SK-N-SH (cell line): ENCODE measurements at regions not wholly inside any gene's neighbourhood (a gene's known extent, or its start where the extent isn't known, plus 50 kb on each side); places are given as distances from the start of the nearest gene placed in this dataset.

Source experiments
- CTCF ChIA-PET: fragments of 300-600, 350-600 bp; formaldehyde crosslinking; extraction: SDS; loops from one replicate; lab custom pipeline; 2021; lab: Yijun Ruan, JAX
- POLR2A ChIA-PET: fragments of 350-600 bp; sonication (Branson Sonifier 250); formaldehyde crosslinking; extraction: SDS; loops from one replicate; lab custom pipeline; 2020; ENCODE audit warnings: antibody characterized with exemption, inconsistent platforms; lab: Yijun Ruan, JAX
- DNase-seq: peaks from one replicate; pipeline ENCODE4 v3.0.0; 2012
- H2AFZ ChIP-seq: fragments of 200-600 bp; sonication (generic); 2 replicates; pipeline ENCODE4 v1.8.1; 2016; ENCODE audit warnings: antibody characterized with exemption, mild to moderate bottlenecking, low read depth
- H3F3A ChIP-seq: fragments of 200-600 bp; sonication (generic); replicated peaks from 2 replicates; pipeline ENCODE3; 2016; ENCODE audit warnings: antibody characterized with exemption, mild to moderate bottlenecking; ENCODE audit not compliant: insufficient read depth
- H3K27ac ChIP-seq, 2 experiments: fragments of 200-500 bp in 1 of 2; fragments of 200-600 bp in 1 of 2; sonication (Bioruptor generic) in 1 of 2; sonication (generic), shearing (Covaris generic) in 1 of 2; 2 replicates each; pipeline versions ENCODE4 v1.5.1 to v1.6.1; 2014 to 2016; ENCODE audit warnings: low read depth in 2 of 2, inconsistent platforms in 1 of 2, low read length in 1 of 2, mild to moderate bottlenecking in 1 of 2, mixed read lengths in 1 of 2
- H3K27me3 ChIP-seq: fragments of 200-600 bp; sonication (generic), shearing (Covaris generic); 2 replicates; pipeline ENCODE4 v1.6.1; 2016; ENCODE audit warnings: mixed run types; ENCODE audit not compliant: insufficient read depth
- H3K36me3 ChIP-seq, 2 experiments: fragments of 200-500 bp in 1 of 2; fragments of 200-600 bp in 1 of 2; sonication (Bioruptor generic) in 1 of 2; sonication (generic) in 1 of 2; replicated peaks in 1 of 2; 2 replicates each; pipeline versions ENCODE3 to v1.5.1; 2014 to 2016; ENCODE audit warnings: low read length in 1 of 2, mild to moderate bottlenecking in 1 of 2; ENCODE audit not compliant: insufficient read depth in 2 of 2, control insufficient read depth in 1 of 2
- H3K4me1 ChIP-seq, 2 experiments: fragments of 200-500 bp in 1 of 2; fragments of 200-600 bp in 1 of 2; sonication (Bioruptor generic) in 1 of 2; sonication (generic), shearing (Covaris generic) in 1 of 2; 2 replicates each; pipeline versions ENCODE4 v1.5.1 to v1.6.1; 2014 to 2016; ENCODE audit warnings: low read depth in 1 of 2, low read length in 1 of 2, mixed run types in 1 of 2; ENCODE audit not compliant: insufficient read depth in 2 of 2, control insufficient read depth in 1 of 2
- H3K4me2 ChIP-seq: fragments of 200-600 bp; sonication (generic), shearing (Covaris generic); 2 replicates; pipeline ENCODE4 v1.6.1; 2017; ENCODE audit warnings: mixed run types
- H3K4me3 ChIP-seq, 2 experiments: fragments of 200-500 bp in 1 of 2; fragments of 200-600 bp in 1 of 2; sonication (Bioruptor generic) in 1 of 2; sonication (generic), shearing (Covaris generic) in 1 of 2; 2 replicates each; pipeline versions ENCODE4 v1.5.1 to v1.8.1; 2014 to 2016; ENCODE audit warnings: low read depth in 2 of 2, inconsistent platforms in 1 of 2, low read length in 1 of 2, mild to moderate bottlenecking in 1 of 2, mixed read lengths in 1 of 2, moderate library complexity in 1 of 2
- H3K79me2 ChIP-seq: fragments of 200-600 bp; sonication (generic); 2 replicates; pipeline ENCODE4 v1.8.1; 2017; ENCODE audit warnings: mild to moderate bottlenecking; ENCODE audit not compliant: insufficient read depth
- H3K9ac ChIP-seq: fragments of 200-600 bp; sonication (generic); 2 replicates; pipeline ENCODE4 v1.6.1; 2017; ENCODE audit warnings: mixed run types
- H3K9me2 ChIP-seq: fragments of 200-600 bp; sonication (generic); 2 replicates; pipeline ENCODE4 v1.6.1; 2017; ENCODE audit warnings: mixed run types
- H3K9me3 ChIP-seq: fragments of 200-600 bp; sonication (generic); 2 replicates; pipeline ENCODE4 v1.6.1; 2017; ENCODE audit warnings: mixed run types, mild to moderate bottlenecking, moderate library complexity
- H4K20me1 ChIP-seq: fragments of 200-600 bp; sonication (generic); 2 replicates; pipeline ENCODE4 v1.6.1; 2017; ENCODE audit warnings: mild to moderate bottlenecking, mixed run types; ENCODE audit not compliant: insufficient read depth
- EZH2phosphoT487 ChIP-seq: fragments of 200-600 bp; sonication (generic); IDR thresholded peaks from 2 replicates; pipeline ENCODE4 v1.6.1; 2017; ENCODE audit warnings: low read depth, mixed run types, mild to moderate bottlenecking, antibody characterized with exemption, moderate library complexity, borderline replicate concordance
- FOXJ3 ChIP-seq: sonication (generic); formaldehyde crosslinking; IDR thresholded peaks from 2 replicates; pipeline ENCODE4 v1.5.1; 2020; ENCODE audit warnings: mild to moderate bottlenecking, missing genetic modification reagents
- FOXM1 ChIP-seq: IDR thresholded peaks from 2 replicates; pipeline ENCODE4 v1.4.0; 2012; ENCODE audit warnings: low read depth, mild to moderate bottlenecking
- GATA2 ChIP-seq: sonication (generic); formaldehyde crosslinking; IDR thresholded peaks from 2 replicates; pipeline ENCODE4 v1.5.0; 2020; ENCODE audit warnings: mild to moderate bottlenecking, missing genetic modification reagents
- JUND ChIP-seq: IDR thresholded peaks from 2 replicates; pipeline ENCODE4 v1.4.0; 2012
- MAX ChIP-seq: IDR thresholded peaks from 2 replicates; pipeline ENCODE4 v1.4.0; 2012; ENCODE audit warnings: low read depth
- MEF2A ChIP-seq: IDR thresholded peaks from 2 replicates; pipeline ENCODE4 v1.4.0; 2012; ENCODE audit warnings: low read depth, borderline replicate concordance
- MXI1 ChIP-seq: IDR thresholded peaks from 2 replicates; pipeline ENCODE4 v1.6.1; 2012; ENCODE audit warnings: mild to moderate bottlenecking, low read depth, low read length, improper control_type of control experiment
- NRF1 ChIP-seq: IDR thresholded peaks from 2 replicates; pipeline ENCODE4 v1.6.1; 2012; ENCODE audit warnings: low read depth, mild to moderate bottlenecking, low read length
- RCOR1 ChIP-seq: fragments of 150-350 bp; IDR thresholded peaks from 2 replicates; pipeline ENCODE4 v1.6.1; 2017; ENCODE audit warnings: antibody characterized with exemption, low read length
- RXRA ChIP-seq: IDR thresholded peaks from 2 replicates; pipeline ENCODE4 v1.4.0; 2012; ENCODE audit warnings: low read depth, mild to moderate bottlenecking, borderline replicate concordance
- SMC3 ChIP-seq: IDR thresholded peaks from 2 replicates; pipeline ENCODE4 v1.6.1; 2012; ENCODE audit warnings: low read depth, low read length, improper control_type of control experiment
- TAF1 ChIP-seq: IDR thresholded peaks from 2 replicates; pipeline ENCODE4 v1.6.1; 2012; ENCODE audit warnings: low read depth, mild to moderate bottlenecking, low read length, moderate library complexity, borderline replicate concordance
- WGBS: methylation state at CpG from one replicate; pipeline ENCODE4 v1.1.6; 2017; ENCODE audit warnings: low lambda C conversion rate; 5-methylcytosine and 5-hydroxymethylcytosine counted together
- TF ChIP-seq, protein P1 (sequence below): IDR thresholded peaks from 2 replicates; pipeline ENCODE4 v1.4.0; 2012; ENCODE audit warnings: low read depth, borderline replicate concordance
- TF ChIP-seq, protein P2 (sequence below): IDR thresholded peaks from 2 replicates; pipeline ENCODE4; 2012
- TF ChIP-seq, protein P3 (sequence below): fragments of 150-350 bp; IDR thresholded peaks from 2 replicates; pipeline ENCODE4 v1.6.1; 2017; ENCODE audit warnings: antibody characterized with exemption, low read length, low read depth, borderline replicate concordance

DNA sequence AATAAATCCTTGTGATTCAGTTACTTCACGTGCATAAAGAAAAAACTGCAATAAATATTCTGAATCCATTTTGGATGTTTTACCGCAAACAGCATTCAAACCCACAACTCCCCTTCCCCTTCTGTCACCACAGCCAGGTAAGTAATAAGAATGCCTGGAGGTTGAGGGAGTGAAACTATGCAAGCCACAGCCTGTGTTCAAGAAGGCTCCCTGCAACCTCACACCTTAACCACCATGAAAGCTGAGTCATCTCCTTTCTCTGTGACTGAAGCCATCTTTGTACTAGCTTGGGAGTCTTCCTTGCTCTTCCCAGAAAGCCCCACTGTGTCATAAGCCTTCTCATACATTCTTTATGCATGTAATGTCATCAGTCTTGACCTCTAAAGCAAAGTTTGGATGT is 297.0 kb upstream of the PUDP start:
- no peaks in the 10 kb centered on the region for H3K36me3 ChIP-seq
- CTCF ChIA-PET = no interaction called here
- 17% methylated on average over 2 of the region's 2 CpGs for WGBS

DNA sequence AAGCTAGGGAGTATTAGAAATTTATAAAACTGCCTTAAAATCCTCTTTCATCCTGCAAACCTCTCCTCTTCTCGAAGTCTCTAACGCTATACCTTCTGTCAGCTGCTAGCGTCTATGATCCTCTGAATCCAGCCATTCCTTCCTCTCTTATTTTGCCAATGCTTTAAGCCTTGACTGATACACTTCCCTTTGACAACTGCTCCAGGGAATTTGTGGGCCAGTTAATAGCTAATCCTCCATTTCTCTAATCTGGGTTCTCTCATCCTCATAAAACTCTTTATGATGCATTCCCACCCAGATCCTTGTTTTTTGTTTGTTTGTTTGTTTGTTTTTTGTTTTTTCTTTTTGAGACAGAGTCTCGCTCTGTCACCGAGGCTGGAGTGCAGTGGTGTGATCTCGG is 293.6 kb upstream of the PUDP start:
- TF ChIP-seq FOXM1 = no peak
- no peak for TF ChIP-seq RCOR1
- no peak for TF ChIP-seq MXI1
- TF ChIP-seq FOXJ3 = no peak
- TF ChIP-seq, protein P1, sequence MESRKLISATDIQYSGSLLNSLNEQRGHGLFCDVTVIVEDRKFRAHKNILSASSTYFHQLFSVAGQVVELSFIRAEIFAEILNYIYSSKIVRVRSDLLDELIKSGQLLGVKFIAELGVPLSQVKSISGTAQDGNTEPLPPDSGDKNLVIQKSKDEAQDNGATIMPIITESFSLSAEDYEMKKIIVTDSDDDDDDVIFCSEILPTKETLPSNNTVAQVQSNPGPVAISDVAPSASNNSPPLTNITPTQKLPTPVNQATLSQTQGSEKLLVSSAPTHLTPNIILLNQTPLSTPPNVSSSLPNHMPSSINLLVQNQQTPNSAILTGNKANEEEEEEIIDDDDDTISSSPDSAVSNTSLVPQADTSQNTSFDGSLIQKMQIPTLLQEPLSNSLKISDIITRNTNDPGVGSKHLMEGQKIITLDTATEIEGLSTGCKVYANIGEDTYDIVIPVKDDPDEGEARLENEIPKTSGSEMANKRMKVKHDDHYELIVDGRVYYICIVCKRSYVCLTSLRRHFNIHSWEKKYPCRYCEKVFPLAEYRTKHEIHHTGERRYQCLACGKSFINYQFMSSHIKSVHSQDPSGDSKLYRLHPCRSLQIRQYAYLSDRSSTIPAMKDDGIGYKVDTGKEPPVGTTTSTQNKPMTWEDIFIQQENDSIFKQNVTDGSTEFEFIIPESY = no peak
- TF ChIP-seq TAF1 = no peak
- no peak for TF ChIP-seq EZH2phosphoT487
- no peak for TF ChIP-seq SMC3
- TF ChIP-seq GATA2 (CRISPR knock-in tag) = no peak
- H3K4me3 ChIP-seq = no peak overlapping the region
- no peak for DNase-seq
- H2AFZ ChIP-seq = no peak overlapping the region
- no peaks in the 10 kb centered on the region for H3F3A ChIP-seq
- WGBS = 12% methylated on average over 6 of the region's 6 CpGs
- H3K4me1 ChIP-seq = no peaks in the 10 kb centered on the region
- H3K9me3 ChIP-seq = no peaks in the 10 kb centered on the region
- H3K4me2 ChIP-seq = no peak overlapping the region
- no peaks in the 10 kb centered on the region for H3K79me2 ChIP-seq
- H3K9me2 ChIP-seq = no peaks in the 10 kb centered on the region
- H3K27ac ChIP-seq = no peak overlapping the region
- no peaks in the 10 kb centered on the region for H3K27me3 ChIP-seq
- no peak overlapping the region for H3K9ac ChIP-seq
- no peaks in the 10 kb centered on the region for H4K20me1 ChIP-seq
- ChIA-PET POLR2A (no interaction called here), CTCF (no interaction called here)
- no peaks in the 10 kb centered on the region for H3K36me3 ChIP-seq

More for the DNA sequence above, 297.0 kb upstream of the PUDP start:
- no peak overlapping the region for H3K27ac ChIP-seq
- no peak overlapping the region for H2AFZ ChIP-seq
- H3K4me2 ChIP-seq = no peak overlapping the region
- POLR2A ChIA-PET = no interaction called here
- no peak for DNase-seq
- H3K9me3 ChIP-seq = no peaks in the 10 kb centered on the region
- H3K9me2 ChIP-seq = no peaks in the 10 kb centered on the region
- H3K4me3 ChIP-seq = no peak overlapping the region
- H3K27me3 ChIP-seq = no peaks in the 10 kb centered on the region
- H3K4me1 ChIP-seq = no peaks in the 10 kb centered on the region
- no peaks in the 10 kb centered on the region for H3F3A ChIP-seq
- TF ChIP-seq FOXM1 (no peak), SMC3 (no peak), EZH2phosphoT487 (no peak), RXRA (no peak), GATA2 (CRISPR knock-in tag) (no peak), MAX (no peak), JUND (no peak), MEF2A (no peak), NRF1 (no peak), TAF1 (no peak), FOXJ3 (no peak)
- TF ChIP-seq, protein P2, sequence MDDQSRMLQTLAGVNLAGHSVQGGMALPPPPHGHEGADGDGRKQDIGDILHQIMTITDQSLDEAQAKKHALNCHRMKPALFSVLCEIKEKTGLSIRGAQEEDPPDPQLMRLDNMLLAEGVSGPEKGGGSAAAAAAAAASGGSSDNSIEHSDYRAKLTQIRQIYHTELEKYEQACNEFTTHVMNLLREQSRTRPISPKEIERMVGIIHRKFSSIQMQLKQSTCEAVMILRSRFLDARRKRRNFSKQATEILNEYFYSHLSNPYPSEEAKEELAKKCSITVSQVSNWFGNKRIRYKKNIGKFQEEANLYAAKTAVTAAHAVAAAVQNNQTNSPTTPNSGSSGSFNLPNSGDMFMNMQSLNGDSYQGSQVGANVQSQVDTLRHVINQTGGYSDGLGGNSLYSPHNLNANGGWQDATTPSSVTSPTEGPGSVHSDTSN = no peak
- TF ChIP-seq, protein P3, sequence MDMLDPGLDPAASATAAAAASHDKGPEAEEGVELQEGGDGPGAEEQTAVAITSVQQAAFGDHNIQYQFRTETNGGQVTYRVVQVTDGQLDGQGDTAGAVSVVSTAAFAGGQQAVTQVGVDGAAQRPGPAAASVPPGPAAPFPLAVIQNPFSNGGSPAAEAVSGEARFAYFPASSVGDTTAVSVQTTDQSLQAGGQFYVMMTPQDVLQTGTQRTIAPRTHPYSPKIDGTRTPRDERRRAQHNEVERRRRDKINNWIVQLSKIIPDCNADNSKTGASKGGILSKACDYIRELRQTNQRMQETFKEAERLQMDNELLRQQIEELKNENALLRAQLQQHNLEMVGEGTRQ = no peak
- no peaks in the 10 kb centered on the region for H3K79me2 ChIP-seq
- no peaks in the 10 kb centered on the region for H4K20me1 ChIP-seq
- H3K9ac ChIP-seq = no peak overlapping the region
